ENCODE measurements at regions not wholly inside any gene's neighbourhood (a gene's known extent, or its start where the extent isn't known, plus 50 kb on each side); places are given as distances from the start of the nearest gene placed in this dataset.
A peak's percentile ranks its signal among the peaks of the same experiment; 100 is the strongest.

DNA sequence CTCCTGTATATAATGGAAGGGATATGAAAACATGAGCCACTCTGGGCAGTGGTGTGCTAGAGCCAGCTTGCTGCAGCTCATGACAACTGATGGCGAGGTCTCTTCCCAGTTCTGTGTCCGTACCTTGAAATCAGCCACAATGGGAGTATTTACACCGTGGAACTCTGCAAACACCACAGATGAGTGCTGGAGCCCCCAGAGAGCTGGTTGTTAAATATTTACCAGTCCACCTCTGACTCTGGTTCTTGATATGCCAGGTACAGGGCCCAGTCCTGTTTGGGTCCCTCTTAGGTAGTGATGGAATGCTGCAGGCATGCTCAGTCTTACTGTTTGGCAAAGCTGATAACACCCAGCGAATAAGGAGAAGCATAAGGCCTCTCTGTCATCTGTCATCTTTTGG, 116.1 kb upstream of the GLI2 start (continued):
- no peak for TF ChIP-seq ZNF770 (CRISPR knock-in tag; IDR thresholded peaks at IDR 0.05)
- TF ChIP-seq ZFP82 (CRISPR knock-in tag; IDR thresholded peaks at IDR 0.05; ENCODE audit: borderline replicate concordance): no peak
- TF ChIP-seq ARID2 (CRISPR knock-in tag; IDR thresholded peaks at IDR 0.05; ENCODE audit: borderline replicate concordance): no peak
- TF ChIP-seq, protein P1, sequence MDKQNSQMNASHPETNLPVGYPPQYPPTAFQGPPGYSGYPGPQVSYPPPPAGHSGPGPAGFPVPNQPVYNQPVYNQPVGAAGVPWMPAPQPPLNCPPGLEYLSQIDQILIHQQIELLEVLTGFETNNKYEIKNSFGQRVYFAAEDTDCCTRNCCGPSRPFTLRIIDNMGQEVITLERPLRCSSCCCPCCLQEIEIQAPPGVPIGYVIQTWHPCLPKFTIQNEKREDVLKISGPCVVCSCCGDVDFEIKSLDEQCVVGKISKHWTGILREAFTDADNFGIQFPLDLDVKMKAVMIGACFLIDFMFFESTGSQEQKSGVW (CRISPR knock-in tag; IDR thresholded peaks at IDR 0.05; ENCODE audit: borderline replicate concordance): no peak
- peak; percentile 80 for TF ChIP-seq XRCC5 (optimal IDR thresholded peaks at IDR 0.05; ENCODE audit: low read length)
- TF ChIP-seq RNF2 (conservative IDR thresholded peaks at IDR 0.05; ENCODE audit: low read depth): no peak
- TF ChIP-seq, protein P2, sequence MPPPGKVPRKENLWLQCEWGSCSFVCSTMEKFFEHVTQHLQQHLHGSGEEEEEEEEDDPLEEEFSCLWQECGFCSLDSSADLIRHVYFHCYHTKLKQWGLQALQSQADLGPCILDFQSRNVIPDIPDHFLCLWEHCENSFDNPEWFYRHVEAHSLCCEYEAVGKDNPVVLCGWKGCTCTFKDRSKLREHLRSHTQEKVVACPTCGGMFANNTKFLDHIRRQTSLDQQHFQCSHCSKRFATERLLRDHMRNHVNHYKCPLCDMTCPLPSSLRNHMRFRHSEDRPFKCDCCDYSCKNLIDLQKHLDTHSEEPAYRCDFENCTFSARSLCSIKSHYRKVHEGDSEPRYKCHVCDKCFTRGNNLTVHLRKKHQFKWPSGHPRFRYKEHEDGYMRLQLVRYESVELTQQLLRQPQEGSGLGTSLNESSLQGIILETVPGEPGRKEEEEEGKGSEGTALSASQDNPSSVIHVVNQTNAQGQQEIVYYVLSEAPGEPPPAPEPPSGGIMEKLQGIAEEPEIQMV (CRISPR knock-in tag; IDR thresholded peaks at IDR 0.05; ENCODE audit: low read depth): no peak
- no peak for TF ChIP-seq ZNF33A (CRISPR knock-in tag; IDR thresholded peaks at IDR 0.05; ENCODE audit: borderline replicate concordance)
- no peak for TF ChIP-seq FOXK2 (IDR thresholded peaks at IDR 0.05)
- no peak for TF ChIP-seq NFE2L1 (CRISPR knock-in tag; IDR thresholded peaks at IDR 0.05; ENCODE audit: borderline replicate concordance)
- TF ChIP-seq ZBTB44 (CRISPR knock-in tag; IDR thresholded peaks at IDR 0.05): no peak
- TF ChIP-seq ZFYVE20 (CRISPR knock-in tag; IDR thresholded peaks at IDR 0.05; ENCODE audit: borderline replicate concordance, low read depth): no peak
- TF ChIP-seq, protein P3, sequence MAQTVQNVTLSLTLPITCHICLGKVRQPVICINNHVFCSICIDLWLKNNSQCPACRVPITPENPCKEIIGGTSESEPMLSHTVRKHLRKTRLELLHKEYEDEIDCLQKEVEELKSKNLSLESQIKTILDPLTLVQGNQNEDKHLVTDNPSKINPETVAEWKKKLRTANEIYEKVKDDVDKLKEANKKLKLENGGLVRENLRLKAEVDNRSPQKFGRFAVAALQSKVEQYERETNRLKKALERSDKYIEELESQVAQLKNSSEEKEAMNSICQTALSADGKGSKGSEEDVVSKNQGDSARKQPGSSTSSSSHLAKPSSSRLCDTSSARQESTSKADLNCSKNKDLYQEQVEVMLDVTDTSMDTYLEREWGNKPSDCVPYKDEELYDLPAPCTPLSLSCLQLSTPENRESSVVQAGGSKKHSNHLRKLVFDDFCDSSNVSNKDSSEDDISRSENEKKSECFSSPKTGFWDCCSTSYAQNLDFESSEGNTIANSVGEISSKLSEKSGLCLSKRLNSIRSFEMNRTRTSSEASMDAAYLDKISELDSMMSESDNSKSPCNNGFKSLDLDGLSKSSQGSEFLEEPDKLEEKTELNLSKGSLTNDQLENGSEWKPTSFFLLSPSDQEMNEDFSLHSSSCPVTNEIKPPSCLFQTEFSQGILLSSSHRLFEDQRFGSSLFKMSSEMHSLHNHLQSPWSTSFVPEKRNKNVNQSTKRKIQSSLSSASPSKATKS (CRISPR knock-in tag; IDR thresholded peaks at IDR 0.05): no peak
- TF ChIP-seq ZC3H4 (CRISPR knock-in tag; IDR thresholded peaks at IDR 0.05; ENCODE audit: borderline replicate concordance): no peak
- TF ChIP-seq, protein P4, sequence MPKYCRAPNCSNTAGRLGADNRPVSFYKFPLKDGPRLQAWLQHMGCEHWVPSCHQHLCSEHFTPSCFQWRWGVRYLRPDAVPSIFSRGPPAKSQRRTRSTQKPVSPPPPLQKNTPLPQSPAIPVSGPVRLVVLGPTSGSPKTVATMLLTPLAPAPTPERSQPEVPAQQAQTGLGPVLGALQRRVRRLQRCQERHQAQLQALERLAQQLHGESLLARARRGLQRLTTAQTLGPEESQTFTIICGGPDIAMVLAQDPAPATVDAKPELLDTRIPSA (CRISPR knock-in tag; IDR thresholded peaks at IDR 0.05; ENCODE audit: borderline replicate concordance): no peak
- no peak for TF ChIP-seq MZF1 (CRISPR knock-in tag; IDR thresholded peaks at IDR 0.05; ENCODE audit: borderline replicate concordance)
- TF ChIP-seq, protein P5, sequence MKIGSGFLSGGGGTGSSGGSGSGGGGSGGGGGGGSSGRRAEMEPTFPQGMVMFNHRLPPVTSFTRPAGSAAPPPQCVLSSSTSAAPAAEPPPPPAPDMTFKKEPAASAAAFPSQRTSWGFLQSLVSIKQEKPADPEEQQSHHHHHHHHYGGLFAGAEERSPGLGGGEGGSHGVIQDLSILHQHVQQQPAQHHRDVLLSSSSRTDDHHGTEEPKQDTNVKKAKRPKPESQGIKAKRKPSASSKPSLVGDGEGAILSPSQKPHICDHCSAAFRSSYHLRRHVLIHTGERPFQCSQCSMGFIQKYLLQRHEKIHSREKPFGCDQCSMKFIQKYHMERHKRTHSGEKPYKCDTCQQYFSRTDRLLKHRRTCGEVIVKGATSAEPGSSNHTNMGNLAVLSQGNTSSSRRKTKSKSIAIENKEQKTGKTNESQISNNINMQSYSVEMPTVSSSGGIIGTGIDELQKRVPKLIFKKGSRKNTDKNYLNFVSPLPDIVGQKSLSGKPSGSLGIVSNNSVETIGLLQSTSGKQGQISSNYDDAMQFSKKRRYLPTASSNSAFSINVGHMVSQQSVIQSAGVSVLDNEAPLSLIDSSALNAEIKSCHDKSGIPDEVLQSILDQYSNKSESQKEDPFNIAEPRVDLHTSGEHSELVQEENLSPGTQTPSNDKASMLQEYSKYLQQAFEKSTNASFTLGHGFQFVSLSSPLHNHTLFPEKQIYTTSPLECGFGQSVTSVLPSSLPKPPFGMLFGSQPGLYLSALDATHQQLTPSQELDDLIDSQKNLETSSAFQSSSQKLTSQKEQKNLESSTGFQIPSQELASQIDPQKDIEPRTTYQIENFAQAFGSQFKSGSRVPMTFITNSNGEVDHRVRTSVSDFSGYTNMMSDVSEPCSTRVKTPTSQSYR (CRISPR knock-in tag; IDR thresholded peaks at IDR 0.05; ENCODE audit: borderline replicate concordance): no peak
- no peak for TF ChIP-seq GTF2F1 (IDR thresholded peaks at IDR 0.05; ENCODE audit: low read length)
